ENCODE measurements at regions not wholly inside any gene's neighbourhood (a gene's known extent, or its start where the extent isn't known, plus 50 kb on each side); places are given as distances from the start of the nearest gene placed in this dataset.

DNA sequence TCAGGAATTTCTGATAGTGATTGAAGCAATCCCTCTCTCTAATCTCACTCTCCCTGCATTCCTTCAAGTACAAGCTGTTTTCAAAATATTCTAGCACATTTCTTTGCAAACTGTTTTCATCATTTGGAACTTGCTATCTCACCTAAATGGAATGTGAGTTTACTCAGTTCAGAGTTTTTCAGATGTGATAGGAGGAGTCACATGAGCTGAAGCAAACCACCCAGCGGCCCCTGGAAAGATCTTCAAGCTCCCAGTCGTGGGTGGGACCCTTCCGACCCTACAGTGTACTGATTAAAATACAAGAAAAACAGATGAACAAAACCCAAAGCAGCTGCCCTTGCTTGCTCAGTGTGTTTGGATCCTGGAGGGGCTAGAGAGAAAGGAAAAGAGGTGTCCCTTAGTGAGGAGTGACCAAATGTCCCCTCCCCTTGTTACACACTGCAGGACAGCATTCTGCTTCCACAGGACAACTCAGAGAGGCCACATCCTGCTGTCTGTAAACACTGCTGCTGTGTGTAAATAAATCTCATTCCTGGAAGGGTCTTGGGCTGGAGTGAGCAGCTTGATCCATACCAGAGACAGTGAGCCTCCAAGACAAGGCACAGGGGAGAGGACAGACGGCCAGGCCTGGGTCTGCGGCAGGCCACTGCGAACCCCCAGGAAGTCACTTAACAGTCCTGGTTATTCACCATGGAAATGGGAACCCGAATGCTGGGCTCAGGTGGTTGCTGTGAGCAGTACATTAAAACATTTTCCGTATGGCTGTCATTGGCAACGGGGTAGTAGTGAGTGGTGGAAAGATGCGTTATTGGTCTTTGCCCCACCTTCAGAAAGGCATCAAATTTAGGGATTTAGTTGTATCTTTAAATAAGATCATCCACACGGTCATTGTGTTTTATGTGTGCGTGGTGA is 229.2 kb downstream of the RHOU start:
- TF ChIP-seq, protein P1, sequence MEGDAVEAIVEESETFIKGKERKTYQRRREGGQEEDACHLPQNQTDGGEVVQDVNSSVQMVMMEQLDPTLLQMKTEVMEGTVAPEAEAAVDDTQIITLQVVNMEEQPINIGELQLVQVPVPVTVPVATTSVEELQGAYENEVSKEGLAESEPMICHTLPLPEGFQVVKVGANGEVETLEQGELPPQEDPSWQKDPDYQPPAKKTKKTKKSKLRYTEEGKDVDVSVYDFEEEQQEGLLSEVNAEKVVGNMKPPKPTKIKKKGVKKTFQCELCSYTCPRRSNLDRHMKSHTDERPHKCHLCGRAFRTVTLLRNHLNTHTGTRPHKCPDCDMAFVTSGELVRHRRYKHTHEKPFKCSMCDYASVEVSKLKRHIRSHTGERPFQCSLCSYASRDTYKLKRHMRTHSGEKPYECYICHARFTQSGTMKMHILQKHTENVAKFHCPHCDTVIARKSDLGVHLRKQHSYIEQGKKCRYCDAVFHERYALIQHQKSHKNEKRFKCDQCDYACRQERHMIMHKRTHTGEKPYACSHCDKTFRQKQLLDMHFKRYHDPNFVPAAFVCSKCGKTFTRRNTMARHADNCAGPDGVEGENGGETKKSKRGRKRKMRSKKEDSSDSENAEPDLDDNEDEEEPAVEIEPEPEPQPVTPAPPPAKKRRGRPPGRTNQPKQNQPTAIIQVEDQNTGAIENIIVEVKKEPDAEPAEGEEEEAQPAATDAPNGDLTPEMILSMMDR (IDR thresholded peaks at IDR 0.05; ENCODE audit: low read depth, low read length, missing input control), result no peak
- no peak for TF ChIP-seq GABPA (IDR thresholded peaks at IDR 0.05 in 1 of 2, conservative IDR thresholded peaks at IDR 0.05 in 1 of 2)
- TF ChIP-seq HNF4G (IDR thresholded peaks at IDR 0.05), result no peak
- TF ChIP-seq, protein P2, sequence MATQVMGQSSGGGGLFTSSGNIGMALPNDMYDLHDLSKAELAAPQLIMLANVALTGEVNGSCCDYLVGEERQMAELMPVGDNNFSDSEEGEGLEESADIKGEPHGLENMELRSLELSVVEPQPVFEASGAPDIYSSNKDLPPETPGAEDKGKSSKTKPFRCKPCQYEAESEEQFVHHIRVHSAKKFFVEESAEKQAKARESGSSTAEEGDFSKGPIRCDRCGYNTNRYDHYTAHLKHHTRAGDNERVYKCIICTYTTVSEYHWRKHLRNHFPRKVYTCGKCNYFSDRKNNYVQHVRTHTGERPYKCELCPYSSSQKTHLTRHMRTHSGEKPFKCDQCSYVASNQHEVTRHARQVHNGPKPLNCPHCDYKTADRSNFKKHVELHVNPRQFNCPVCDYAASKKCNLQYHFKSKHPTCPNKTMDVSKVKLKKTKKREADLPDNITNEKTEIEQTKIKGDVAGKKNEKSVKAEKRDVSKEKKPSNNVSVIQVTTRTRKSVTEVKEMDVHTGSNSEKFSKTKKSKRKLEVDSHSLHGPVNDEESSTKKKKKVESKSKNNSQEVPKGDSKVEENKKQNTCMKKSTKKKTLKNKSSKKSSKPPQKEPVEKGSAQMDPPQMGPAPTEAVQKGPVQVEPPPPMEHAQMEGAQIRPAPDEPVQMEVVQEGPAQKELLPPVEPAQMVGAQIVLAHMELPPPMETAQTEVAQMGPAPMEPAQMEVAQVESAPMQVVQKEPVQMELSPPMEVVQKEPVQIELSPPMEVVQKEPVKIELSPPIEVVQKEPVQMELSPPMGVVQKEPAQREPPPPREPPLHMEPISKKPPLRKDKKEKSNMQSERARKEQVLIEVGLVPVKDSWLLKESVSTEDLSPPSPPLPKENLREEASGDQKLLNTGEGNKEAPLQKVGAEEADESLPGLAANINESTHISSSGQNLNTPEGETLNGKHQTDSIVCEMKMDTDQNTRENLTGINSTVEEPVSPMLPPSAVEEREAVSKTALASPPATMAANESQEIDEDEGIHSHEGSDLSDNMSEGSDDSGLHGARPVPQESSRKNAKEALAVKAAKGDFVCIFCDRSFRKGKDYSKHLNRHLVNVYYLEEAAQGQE (IDR thresholded peaks at IDR 0.05), result no peak
- TF ChIP-seq TAF1 (conservative IDR thresholded peaks at IDR 0.05), result no peak
- no peak for TF ChIP-seq ZBTB33 (IDR thresholded peaks at IDR 0.05)
- no peak for TF ChIP-seq YY1 (IDR thresholded peaks at IDR 0.05)
- TF ChIP-seq RXRA (IDR thresholded peaks at IDR 0.05), result no peak
- no peak for TF ChIP-seq EGR1 (IDR thresholded peaks at IDR 0.05; ENCODE audit: low read depth in 2 of 2)
- TF ChIP-seq, protein P3, sequence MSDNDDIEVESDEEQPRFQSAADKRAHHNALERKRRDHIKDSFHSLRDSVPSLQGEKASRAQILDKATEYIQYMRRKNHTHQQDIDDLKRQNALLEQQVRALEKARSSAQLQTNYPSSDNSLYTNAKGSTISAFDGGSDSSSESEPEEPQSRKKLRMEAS (IDR thresholded peaks at IDR 0.05), result no peak
- TF ChIP-seq SP1 (IDR thresholded peaks at IDR 0.05), result no peak
- TF ChIP-seq JUND (IDR thresholded peaks at IDR 0.05), result no peak
- TF ChIP-seq, protein P4, sequence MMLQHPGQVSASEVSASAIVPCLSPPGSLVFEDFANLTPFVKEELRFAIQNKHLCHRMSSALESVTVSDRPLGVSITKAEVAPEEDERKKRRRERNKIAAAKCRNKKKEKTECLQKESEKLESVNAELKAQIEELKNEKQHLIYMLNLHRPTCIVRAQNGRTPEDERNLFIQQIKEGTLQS (IDR thresholded peaks at IDR 0.05), result no peak

Data from liver (tissue), 3 donors.